NCI-H748 (cell line): ENCODE measurements at regions not wholly inside any gene's neighbourhood (a gene's known extent, or its start where the extent isn't known, plus 50 kb on each side); places are given as distances from the start of the nearest gene placed in this dataset.
"Not testable (repeated sequence)": the region's sequence is repeated elsewhere in the genome, so short reads cannot be mapped to it uniquely, and the experiment has no call there.

ENCODE experiments used
- DNase-seq: peaks from one replicate; lab custom pipeline; 2025; ENCODE audit not compliant: unreplicated experiment; lab: John Stamatoyannopoulos, UW

DNA sequence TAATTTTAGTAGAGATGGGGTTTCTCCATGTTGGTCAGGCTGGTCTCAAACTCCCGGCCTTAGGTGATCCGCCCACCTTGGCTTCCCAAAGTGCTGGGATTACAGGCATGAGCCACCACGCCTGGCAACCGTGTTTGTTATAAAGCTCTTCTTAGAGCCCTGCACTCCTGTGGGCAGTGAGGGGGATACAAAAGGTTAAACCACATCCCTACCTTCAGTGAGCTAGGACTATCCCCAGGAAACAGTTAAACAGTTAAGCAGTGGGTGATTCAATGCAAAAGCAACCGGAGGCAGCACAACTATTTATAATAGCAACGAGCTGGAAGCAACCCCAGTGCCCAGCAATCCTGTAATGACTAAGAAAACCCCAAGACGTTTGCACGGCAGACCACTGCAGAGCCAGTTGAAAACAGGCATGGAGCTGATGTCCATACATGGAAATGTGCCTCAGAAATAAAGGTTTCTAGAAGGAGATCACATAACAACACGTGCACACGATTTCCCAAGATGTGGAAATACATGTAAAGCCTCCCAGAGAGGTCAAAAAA lies 107.2 kb upstream of the LYZL2 start:
- DNase-seq: no peak

- no peak for DNase-seq
These were observed 105.3 kb upstream of the LYZL2 start for GRCh38 chr10:30734901-30735300.

DNA sequence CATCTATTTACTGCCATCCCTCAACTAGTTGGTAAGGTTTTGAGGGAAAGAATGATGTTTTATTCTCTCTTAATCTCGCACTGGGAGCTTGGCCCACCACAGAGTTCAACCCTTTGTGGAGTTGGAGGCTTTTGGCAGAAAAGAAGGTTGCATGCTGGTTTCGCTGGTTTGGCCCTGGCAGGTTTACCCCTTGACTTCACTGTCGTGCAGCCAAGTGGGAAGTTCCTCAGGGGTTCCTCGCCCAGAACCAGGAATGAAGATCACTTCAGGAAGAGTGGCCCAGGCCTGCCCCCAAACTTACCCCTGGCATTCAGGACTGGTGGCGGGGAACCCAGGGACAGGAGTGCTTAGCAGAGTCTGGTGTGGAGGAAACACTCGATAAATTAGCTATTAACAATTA lies 103.1 kb upstream of the LYZL2 start:
- no peak for DNase-seq

- DNase-seq: no peak
These were observed 102.4 kb upstream of the LYZL2 start for GRCh38 chr10:30731963-30732362.

DNA sequence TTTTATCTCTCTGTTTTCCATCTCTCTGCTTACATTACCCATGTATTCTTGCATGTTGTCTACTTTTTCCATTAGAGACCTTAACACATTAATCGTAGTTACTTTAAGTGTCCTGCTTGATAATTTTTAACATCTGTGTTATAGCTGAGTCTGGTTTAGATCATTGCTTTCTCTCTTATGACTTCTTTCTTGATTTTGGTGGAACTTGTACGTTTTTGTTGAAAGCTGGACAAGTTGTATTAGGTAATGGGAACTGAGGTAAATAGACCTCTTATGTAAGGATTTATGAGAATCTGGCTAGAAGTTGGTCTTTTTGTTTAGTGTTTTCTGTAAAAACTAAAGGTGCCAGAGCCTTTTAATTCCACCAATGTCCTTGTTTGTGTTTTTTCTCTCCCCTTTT lies 100.8 kb upstream of the LYZL2 start:
- DNase-seq: no peak

DNA sequence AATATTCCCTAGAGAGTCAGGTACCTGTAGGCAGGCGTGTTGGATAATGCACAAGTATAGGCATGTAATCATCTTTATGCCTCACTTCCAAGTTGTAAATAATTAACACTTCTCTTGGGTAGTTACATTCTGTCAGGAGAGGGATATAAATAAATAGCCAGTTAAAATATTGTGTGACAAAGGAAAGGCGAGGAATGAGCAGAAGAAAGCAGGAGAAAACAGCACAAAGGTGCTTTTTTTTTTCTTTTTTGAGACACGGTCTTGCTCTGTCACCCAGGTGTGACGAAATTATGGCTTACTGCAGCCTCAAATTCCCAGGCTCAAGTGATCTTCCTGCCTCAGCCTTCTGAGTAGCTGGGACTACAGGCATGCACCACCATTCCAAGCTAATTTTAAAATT lies 99.2 kb upstream of the LYZL2 start:
- no peak for DNase-seq

DNA sequence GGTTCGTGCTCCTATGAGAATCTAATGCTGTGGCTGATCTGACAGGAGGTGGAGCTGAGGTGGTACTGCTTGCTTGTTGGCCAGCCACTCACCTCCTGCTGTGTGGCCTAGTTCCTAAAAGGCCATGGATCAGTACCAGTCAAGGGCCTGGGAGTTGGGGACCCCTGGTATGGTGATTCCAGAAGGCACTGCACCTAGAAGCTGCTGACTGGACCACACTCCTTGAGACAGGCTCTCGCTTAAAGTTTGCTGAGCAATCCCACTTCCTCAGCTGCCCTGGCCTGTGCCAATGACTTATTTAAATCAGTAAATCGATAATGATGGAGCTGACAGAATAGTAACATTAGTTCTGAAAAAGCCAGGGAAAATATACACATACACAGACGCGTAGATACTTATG lies 98.6 kb upstream of the LYZL2 start:
- DNase-seq: no peak

DNA sequence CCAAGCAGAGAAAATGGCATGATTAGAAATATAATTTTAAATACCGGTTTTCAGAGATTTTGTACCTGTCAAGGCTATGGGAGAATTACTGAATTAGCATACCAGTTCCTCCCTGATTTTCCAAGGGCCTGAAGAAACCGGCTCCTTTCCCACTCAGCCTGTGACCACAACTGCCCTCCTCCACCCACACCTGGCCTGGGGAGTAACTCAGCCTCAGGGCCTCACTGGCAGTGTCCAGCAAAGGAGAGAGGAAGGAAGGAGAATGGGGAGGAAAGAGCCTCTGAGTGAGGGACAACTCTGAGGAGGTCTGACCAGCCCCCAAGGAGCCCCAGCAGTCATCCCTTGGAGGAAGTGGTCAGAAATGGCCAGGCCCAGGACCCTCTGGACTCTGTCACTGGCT lies 98.0 kb upstream of the LYZL2 start:
- no peak for DNase-seq

DNA sequence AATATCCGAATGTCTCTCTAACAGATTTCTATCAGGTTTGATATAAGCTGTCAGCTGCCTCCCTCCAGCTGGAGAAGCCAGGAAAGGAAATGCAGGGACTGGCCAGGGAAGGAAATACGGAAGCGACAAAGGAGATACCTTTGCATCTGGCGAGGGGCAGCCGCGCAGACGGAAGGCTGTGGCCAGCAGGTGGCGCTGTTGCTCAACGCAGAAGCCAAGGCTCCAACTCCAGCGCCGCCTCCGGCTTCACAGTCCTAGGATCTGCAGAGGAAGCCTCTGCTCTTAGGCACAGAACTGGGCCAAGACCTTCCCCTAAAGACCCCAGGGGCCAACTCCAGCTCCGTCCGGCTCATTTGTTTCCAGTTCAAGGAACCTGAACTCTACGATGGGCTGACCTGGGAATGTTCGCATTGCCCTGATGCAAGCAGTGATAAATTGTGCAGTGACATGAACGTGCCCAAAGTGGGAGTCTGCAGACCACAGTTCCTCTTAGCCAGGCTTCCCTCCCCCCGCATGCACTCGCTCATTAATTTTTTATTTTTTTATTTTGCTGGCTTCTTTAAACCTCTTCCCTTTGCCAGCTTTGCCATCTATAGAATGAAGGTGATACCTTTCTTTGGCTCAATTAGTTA lies 97.3 kb upstream of the LYZL2 start:
- peak; percentile 43 for DNase-seq

- no peak for DNase-seq
These were observed 96.1 kb upstream of the LYZL2 start for GRCh38 chr10:30725661-30726060.

- no peak for DNase-seq
These were observed 94.7 kb upstream of the LYZL2 start for GRCh38 chr10:30724296-30724695.

DNA sequence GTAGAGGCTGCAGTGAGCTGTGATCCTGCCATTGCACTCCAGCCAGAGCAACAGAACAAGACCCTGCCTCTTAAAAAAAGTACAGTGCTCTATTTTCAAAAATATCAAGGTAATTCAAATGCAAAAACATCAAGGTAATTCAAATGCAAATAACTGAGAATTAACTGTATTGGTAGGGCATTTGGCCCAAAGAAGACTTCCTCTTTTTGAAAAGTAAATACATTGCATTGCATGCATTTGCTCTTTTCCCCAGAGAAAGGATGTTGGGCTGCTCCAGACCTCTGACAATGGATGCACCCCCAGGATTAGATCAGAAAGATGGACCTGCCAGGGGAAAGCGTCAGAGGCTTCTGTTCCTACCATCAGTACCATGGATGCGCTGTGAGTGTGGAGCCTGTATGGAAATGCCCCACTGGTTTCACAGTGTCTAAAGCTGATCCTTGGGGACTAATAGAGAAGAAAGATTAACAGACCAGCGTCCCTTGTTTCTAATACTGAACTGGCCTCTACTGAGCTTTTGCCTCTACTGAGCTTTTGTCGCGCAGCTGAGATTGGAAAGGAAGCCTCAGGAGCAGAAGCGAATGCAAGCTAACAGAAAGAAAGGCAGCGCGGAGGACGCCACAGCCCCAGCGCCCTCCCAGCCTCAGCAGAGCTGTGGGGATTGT lies 93.5 kb upstream of the LYZL2 start:
- DNase-seq: no peak

DNA sequence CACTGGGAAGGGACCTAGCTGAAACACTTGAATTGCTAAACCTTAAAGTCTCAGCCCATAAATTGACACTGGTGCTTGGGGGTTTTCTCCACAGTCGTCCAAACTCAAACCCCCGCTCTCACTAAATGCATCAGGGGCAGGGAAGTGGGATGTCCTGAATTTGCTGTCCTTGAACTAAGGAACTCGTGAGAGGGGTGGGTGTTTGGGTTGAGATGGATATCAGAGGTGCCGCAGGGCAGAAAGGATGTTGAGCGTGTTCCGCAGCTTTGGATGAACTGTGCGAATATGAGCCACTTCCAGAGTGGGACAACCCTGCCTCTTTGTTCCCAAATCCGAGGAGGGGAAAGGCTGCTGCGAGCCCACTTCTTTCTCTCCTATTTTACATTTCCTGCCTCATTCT lies 90.3 kb upstream of the LYZL2 start:
- no peak for DNase-seq

DNA sequence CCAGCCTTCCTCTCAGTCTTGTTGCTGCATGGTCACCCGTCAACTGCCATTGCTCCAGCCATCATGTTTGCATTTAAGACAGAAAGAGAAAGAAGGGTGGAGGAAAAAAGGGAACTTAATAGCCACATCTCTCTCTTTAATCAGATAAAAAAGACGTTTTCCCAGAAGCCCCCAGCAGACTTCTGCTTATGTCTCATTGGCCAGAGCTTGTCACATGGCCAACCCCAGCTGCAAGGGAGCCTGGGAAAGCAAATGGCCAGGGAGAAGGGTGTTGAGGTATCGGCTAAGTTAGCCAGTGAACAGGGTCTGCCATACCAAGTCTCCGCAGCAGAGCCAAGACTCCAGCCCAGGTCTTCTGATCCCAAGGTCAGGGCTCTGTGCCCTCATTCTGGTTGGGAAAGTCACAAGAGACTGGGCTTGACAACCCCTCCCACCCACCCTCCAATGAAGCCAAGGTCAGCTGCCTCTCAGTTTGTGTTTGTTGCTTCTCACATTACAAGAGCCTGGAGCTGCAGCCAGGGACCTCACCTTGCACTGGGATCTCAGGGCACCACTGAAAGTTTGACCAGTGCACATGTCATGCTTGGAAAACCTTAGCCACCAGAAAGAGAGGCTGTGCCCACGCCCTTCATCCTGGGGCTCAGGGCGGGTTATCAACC lies 80.3 kb upstream of the LYZL2 start:
- DNase-seq: no peak

GRCh38 chr10:30709229-30709628 lies 79.7 kb upstream of the LYZL2 start:
- DNase-seq: no peak

- DNase-seq: no peak
These were observed 78.7 kb upstream of the LYZL2 start for GRCh38 chr10:30708234-30708633.

DNA sequence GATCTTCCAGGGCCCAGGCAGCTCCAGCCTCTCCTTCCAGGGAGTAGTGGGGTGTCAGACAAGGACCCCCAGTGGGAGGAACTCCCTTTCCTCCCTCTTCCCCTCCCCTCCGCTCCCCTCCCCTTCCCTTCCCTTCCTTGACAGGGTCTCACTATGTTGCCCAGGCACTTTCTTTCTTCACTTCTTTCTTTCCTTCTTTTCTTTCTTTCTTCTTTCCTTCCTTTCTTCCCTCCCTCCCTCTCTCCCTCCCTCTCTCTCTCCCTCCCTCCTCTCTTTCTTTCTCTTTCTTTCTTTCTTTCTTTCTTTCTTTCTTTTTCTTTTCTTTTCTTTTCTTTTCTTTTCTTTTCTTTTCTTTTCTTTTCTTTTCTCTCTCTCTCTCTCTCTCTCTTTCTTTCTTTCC lies 76.6 kb upstream of the LYZL2 start:
- DNase-seq: not testable (repeated sequence)

DNA sequence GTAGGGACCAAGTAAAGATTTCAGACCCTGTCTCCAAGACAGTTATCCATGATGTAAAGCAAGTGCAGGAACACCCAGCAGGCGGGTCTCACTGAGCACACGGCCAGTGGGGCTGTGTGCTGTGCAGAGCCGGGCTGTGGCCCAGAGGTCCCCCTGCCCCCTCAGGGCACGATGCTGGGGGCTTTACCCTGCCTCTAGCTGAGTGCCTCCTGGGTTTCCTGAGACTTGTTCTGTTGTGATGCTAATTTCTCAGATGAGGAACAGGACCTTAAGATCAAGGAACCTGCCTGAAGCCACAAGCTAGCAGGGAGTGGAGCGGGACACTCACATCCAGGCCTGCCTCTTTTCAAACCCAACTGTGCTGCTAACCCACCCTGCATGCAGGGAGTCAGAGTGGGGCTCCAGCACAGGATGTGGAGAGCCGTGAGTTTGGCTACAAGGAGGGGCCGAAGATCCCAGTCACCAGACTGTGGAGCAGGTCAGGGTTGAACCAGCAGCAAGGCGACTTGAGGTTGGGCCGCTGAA lies 76.1 kb upstream of the LYZL2 start:
- DNase-seq: no peak

GRCh38 chr10:30705101-30705624 lies 75.6 kb upstream of the LYZL2 start:
- peak; percentile 25 for DNase-seq

DNA sequence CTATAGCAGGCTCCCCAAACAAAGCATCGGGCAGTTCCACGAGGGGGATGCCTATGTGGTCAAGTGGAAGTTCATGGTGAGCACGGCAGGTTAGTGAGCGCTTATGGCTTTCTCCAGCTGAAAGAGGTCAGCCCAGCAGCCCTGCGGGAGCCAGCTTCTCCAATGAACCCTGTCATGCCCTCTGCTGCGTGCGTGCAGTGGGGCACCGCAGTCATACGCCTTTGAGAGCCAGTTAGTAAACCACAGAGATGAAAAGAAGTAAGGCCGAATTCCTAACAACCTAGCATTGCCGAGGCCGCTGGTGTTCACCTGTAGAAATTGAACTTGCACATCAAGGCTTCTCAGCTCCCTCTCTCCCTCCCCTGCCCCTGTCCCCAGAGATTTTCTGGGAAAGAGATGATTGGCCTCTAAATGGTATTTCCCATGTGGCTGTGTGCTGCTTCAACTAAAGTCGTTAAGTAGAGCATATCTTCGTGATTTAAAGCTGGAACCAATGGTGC lies 75.1 kb upstream of the LYZL2 start:
- not testable (repeated sequence) for DNase-seq

- DNase-seq: no peak
These were observed 74.6 kb upstream of the LYZL2 start for GRCh38 chr10:30704026-30704600.
